Neural cell (in vitro differentiated cells): ENCODE measurements at regions not wholly inside any gene's neighbourhood (a gene's known extent, or its start where the extent isn't known, plus 50 kb on each side); places are given as distances from the start of the nearest gene placed in this dataset.

Source experiments
- CTCF ChIP-seq: fragments of 450-650 bp; IDR thresholded peaks from 2 replicates; pipeline ENCODE4 v1.5.1; 2014; ENCODE audit warnings: antibody characterized with exemption, mild to moderate bottlenecking, moderate library complexity; ENCODE audit not compliant: poor library complexity, severe bottlenecking
- EP300 ChIP-seq: fragments of 450-650 bp; conservative IDR thresholded peaks from 2 replicates; pipeline ENCODE4 v1.6.1; 2014; ENCODE audit warnings: antibody characterized with exemption, mild to moderate bottlenecking, moderate library complexity; ENCODE audit not compliant: poor library complexity, severe bottlenecking
- EZH2 ChIP-seq: fragments of 200-600, 300-800 bp; shearing (Covaris generic), sonication (generic); IDR thresholded peaks from 2 replicates; pipeline ENCODE4 v1.6.1; 2014; ENCODE audit warnings: antibody characterized with exemption, low read length, borderline replicate concordance, mild to moderate bottlenecking; ENCODE audit not compliant: insufficient read depth, poor library complexity, severe bottlenecking
- MXI1 ChIP-seq: fragments of 450-650 bp; conservative IDR thresholded peaks from 2 replicates; pipeline ENCODE4 v1.6.1; 2014; ENCODE audit warnings: antibody characterized with exemption, mild to moderate bottlenecking; ENCODE audit not compliant: poor library complexity, severe bottlenecking
- POLR2AphosphoS5 ChIP-seq: IDR thresholded peaks from 2 replicates; pipeline ENCODE4 v1.6.1; 2012
- SMC3 ChIP-seq: fragments of 450-650 bp; conservative IDR thresholded peaks from 2 replicates; pipeline ENCODE4 v1.6.1; 2014; ENCODE audit warnings: antibody characterized with exemption, mild to moderate bottlenecking, moderate library complexity; ENCODE audit not compliant: poor library complexity
- TAF1 ChIP-seq: IDR thresholded peaks from 2 replicates; pipeline ENCODE4 v1.6.1; 2012; ENCODE audit warnings: low read depth

- no peak for TF ChIP-seq CTCF
- TF ChIP-seq TAF1, result no peak
- peak; percentile 18 for TF ChIP-seq EP300
- no peak for TF ChIP-seq MXI1
- TF ChIP-seq EZH2, result no peak
- TF ChIP-seq SMC3, result no peak
- TF ChIP-seq POLR2AphosphoS5, result no peak
These were observed 2430.3 kb downstream of the PCDH7 start for GRCh38 chr4:33150525-33150910.
